Psoas muscle (tissue), 7 donors: ENCODE measurements at regions not wholly inside any gene's neighbourhood (a gene's known extent, or its start where the extent isn't known, plus 50 kb on each side); places are given as distances from the start of the nearest gene placed in this dataset.

Source experiments
- ATAC-seq, 4 donors: fragments of 200-7000 bp; cut with Tn5 transposase; one replicate each; pipeline ENCODE4 v1.9.1; 2020; ENCODE audit warnings: moderate library complexity in 3 of 4, mild to moderate bottlenecking in 2 of 4
- DNase-seq, 2 donors: peaks; one replicate each; pipeline ENCODE4 v3.0.0-alpha.2; 2020
- H3K27ac ChIP-seq: fragments of 200-600 bp; one replicate; pipeline ENCODE4 v1.8.0; 2022
- H3K27me3 ChIP-seq, 3 donors: fragments of 200-600 bp in 1 of 3; one replicate each; pipeline versions ENCODE4 v1.6.1 to v1.8.0; 2013 to 2022; ENCODE audit warnings: low read length in 2 of 3, mild to moderate bottlenecking in 2 of 3, moderate library complexity in 1 of 3; ENCODE audit not compliant: insufficient read depth in 3 of 3
- H3K36me3 ChIP-seq, 2 donors: fragments of 200-600 bp in 1 of 2; one replicate each; pipeline versions ENCODE4 v1.6.1 to v1.8.0; 2013 to 2022; ENCODE audit warnings: low read depth in 1 of 2, mild to moderate bottlenecking in 1 of 2, moderate library complexity in 1 of 2; ENCODE audit not compliant: insufficient read depth in 1 of 2
- H3K4me1 ChIP-seq: fragments of 200-600 bp; one replicate; pipeline ENCODE4 v1.8.0; 2022
- H3K4me3 ChIP-seq: fragments of 200-600 bp; one replicate; pipeline ENCODE4 v1.8.0; 2022; ENCODE audit warnings: mild to moderate bottlenecking
- H3K9me3 ChIP-seq: fragments of 200-600 bp; one replicate; pipeline ENCODE4 v1.8.0; 2022
- CTCF ChIP-seq: fragments of 200-600 bp; IDR thresholded peaks from one replicate; pipeline ENCODE4 v1.8.0; 2022; ENCODE audit warnings: antibody characterized with exemption
- WGBS, 3 donors: extraction: QIAGEN DNeasy Blood & Tissue Kit; methylation state at CpG; one replicate each; pipeline versions ENCODE4 v1.1.6 to v1.1.7; 2013; 5-methylcytosine and 5-hydroxymethylcytosine counted together
- intact Hi-C, 2 donors: fragments of 100-400 bp; cut with DNase I; formaldehyde crosslinking; loops; one replicate each; pipeline versions ENCODE4 v1.11.0 to v1.14.2; 2022
- donor health status: healthy with polysubstance abuse.
- donor health status: DM: no; HTN: no; CAD: no; lungs with moderate emphysema.
- donor health status: Bipolar disorder and iron deficiency.
- donor health status: healthy.
- donor health status: DM: yes; HTN: yes; CAD: no.
- donor health status: DM: no; HTN: no; CAD: no.
- donor health status: DM: yes; HTN: yes; CAD: no.

GRCh38 chr6:150732765-150733539, 132.6 kb upstream of the MTHFD1L start:
- no peak for DNase-seq
- Histone ChIP-seq H3K27ac (no peak overlapping the region), H3K9me3 (no peaks in the 10 kb centered on the region), H3K27me3 (no peaks in the 10 kb centered on the region), H3K4me3 (no peak overlapping the region), H3K36me3 (no peaks in the 10 kb centered on the region), H3K4me1 (no peaks in the 10 kb centered on the region)
- intact Hi-C loops, result no loop called here
- 93 to 94% (median 94%) methylated on average over 12 of the region's 12 CpGs for WGBS, 3 donors
- no peak for TF ChIP-seq CTCF
- no peak for ATAC-seq

- intact Hi-C loops, result no loop called here
Measured at GRCh38 chr6:150733726-150734125, 131.8 kb upstream of the MTHFD1L start.

DNA sequence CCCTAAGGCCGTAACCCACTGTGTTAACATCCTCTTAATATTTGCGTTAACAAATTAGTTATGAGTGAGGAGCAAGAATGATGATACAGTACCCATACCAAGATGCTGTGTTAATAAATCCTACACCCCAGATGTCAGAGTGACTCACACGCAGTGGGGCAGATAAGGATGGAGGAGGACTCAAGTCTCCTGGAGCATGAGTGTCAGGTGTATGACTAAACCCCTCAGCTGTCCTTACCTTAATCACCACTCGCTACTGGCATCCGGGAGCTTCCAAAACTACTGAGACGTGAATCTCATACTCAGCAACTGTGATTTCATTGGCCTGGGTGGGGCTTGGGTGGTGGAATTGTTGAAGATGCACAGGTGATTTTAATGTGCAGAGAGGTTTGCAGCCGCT, 131.3 kb upstream of the MTHFD1L start:
- Histone ChIP-seq H3K4me1 (no peaks in the 10 kb centered on the region), H3K27ac (no peak overlapping the region), H3K27me3 (no peaks in the 10 kb centered on the region), H3K4me3 (no peak overlapping the region), H3K9me3 (no peaks in the 10 kb centered on the region), H3K36me3 (no peaks in the 10 kb centered on the region)
- DNase-seq, result no peak
- no peak for ATAC-seq
- TF ChIP-seq CTCF, result no peak
- 93 to 95% (median 94%) methylated on average over 7 of the region's 7 CpGs for WGBS, 3 donors
- intact Hi-C loops, result no loop called here

More at GRCh38 chr6:150733726-150734125, 131.8 kb upstream of the MTHFD1L start:
- Histone ChIP-seq H3K27me3 (no peaks in the 10 kb centered on the region), H3K27ac (no peak overlapping the region), H3K4me3 (no peak overlapping the region), H3K4me1 (no peaks in the 10 kb centered on the region), H3K9me3 (no peaks in the 10 kb centered on the region), H3K36me3 (no peaks in the 10 kb centered on the region)
- DNase-seq (no peak), ATAC-seq (no peak)
- WGBS, 3 donors, result 93 to 96% (median 95%) methylated on average over 21 of the region's 21 CpGs
- TF ChIP-seq CTCF, result no peak

DNA sequence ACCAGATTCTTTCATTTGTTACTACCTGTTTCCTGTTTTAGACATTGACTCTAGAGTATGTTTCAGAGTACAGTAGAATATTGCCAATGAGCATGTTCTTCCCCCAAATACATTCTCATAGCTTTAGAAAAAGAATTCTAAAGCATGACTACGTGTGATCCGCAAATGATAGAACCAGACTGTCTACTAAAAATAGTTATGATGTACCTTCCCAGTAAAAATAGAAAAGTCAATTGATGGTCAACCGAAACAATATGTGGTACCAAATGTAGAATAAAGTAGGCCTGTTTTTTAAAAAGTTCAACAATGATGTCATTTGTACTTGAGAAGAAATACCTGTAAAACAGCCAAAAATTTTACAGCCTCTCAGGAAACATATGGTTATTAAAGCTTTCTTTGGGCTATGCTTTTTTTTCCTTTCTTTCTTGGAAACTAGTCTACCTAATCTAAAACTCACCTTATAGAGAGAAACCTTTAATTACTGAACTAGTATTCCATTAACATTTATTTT, 130.1 kb upstream of the MTHFD1L start:
- intact Hi-C loops, result no loop called here
- Histone ChIP-seq H3K9me3 (no peaks in the 10 kb centered on the region), H3K36me3 (no peaks in the 10 kb centered on the region), H3K27ac (no peak overlapping the region), H3K4me3 (no peak overlapping the region), H3K27me3 (no peaks in the 10 kb centered on the region), H3K4me1 (no peaks in the 10 kb centered on the region)
- TF ChIP-seq CTCF, result no peak
- DNase-seq (no peak), ATAC-seq (no peak)
- 64 to 72% (median 70%) methylated on average over 3 of the region's 3 CpGs for whole genome bisulfite sequencing, 3 donors
